Gastrocnemius medialis (tissue), 4 donors: ENCODE measurements at regions not wholly inside any gene's neighbourhood (a gene's known extent, or its start where the extent isn't known, plus 50 kb on each side); places are given as distances from the start of the nearest gene placed in this dataset.
"Not testable (repeated sequence)": the region's sequence is repeated elsewhere in the genome, so short reads cannot be mapped to it uniquely, and the experiment has no call there.

Source experiments
- POLR2A ChIP-seq, 2 donors: fragments of 450-650 bp; IDR thresholded peaks; one replicate each; pipeline ENCODE4 v1.6.1; 2017; ENCODE audit warnings: antibody characterized with exemption in 2 of 2, mild to moderate bottlenecking in 2 of 2, moderate library complexity in 2 of 2
- TF ChIP-seq, protein P1 (sequence below), 5 experiments: fragments of 450-650 bp in 3 of 5; fragments of 200-600 bp in 2 of 5; sonication (generic) in 2 of 5; IDR thresholded peaks in 4 of 5; conservative IDR thresholded peaks in 1 of 5; 1 replicate in 4 of 5; 2 replicates in 1 of 5; pipeline ENCODE4 v1.5.1; 2016 to 2019; ENCODE audit warnings: antibody characterized with exemption in 5 of 5, mild to moderate bottlenecking in 3 of 5, moderate library complexity in 3 of 5

DNA sequence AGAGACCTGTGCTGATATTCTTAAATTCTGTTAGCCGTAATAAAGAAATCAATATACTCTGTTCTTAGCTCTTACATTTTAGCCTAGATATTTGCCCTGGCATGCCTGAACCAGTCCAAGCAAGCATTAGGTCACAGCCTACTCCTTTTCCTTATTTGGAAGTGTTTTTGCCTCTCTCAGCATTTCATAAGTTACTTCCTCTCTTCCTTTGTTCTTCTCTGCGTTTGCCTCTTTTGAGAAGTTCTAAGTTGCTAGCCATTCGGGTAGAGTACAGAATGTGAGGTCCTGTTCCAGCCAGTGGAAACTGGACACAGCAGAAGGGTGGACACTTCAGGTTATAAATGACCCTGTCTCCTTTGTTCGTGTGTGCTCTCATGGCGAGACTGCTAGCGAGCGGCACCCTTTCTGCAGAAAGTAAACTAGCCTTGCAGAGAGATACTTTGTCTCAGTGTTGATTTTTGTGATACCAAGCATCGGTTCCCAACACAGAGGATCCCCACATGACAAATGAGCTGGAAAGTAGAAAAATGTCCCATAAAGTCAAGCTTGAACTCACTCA lies 75.0 kb upstream of the FAM153A start:
- TF ChIP-seq POLR2A (IDR thresholded peaks at IDR 0.05), result not testable (repeated sequence)
- TF ChIP-seq, protein P1, sequence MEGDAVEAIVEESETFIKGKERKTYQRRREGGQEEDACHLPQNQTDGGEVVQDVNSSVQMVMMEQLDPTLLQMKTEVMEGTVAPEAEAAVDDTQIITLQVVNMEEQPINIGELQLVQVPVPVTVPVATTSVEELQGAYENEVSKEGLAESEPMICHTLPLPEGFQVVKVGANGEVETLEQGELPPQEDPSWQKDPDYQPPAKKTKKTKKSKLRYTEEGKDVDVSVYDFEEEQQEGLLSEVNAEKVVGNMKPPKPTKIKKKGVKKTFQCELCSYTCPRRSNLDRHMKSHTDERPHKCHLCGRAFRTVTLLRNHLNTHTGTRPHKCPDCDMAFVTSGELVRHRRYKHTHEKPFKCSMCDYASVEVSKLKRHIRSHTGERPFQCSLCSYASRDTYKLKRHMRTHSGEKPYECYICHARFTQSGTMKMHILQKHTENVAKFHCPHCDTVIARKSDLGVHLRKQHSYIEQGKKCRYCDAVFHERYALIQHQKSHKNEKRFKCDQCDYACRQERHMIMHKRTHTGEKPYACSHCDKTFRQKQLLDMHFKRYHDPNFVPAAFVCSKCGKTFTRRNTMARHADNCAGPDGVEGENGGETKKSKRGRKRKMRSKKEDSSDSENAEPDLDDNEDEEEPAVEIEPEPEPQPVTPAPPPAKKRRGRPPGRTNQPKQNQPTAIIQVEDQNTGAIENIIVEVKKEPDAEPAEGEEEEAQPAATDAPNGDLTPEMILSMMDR (IDR thresholded peaks at IDR 0.05 in 4 of 5, conservative IDR thresholded peaks at IDR 0.05 in 1 of 5), result not testable (repeated sequence)
